IMR-90 (cell line): ENCODE measurements at regions not wholly inside any gene's neighbourhood (a gene's known extent, or its start where the extent isn't known, plus 50 kb on each side); places are given as distances from the start of the nearest gene placed in this dataset.
A peak's percentile ranks its signal among the peaks of the same experiment; 100 is the strongest.

ENCODE experiments used
- ATAC-seq: fragments of 200-7000 bp; cut with Tn5 transposase; 2 replicates; pipeline ENCODE4 v1.9.1; 2020; ENCODE audit warnings: low read depth, mild to moderate bottlenecking, moderate library complexity
- BruUV-seq: library from RNA; stranded (reverse); fragments of 400-500 nt; replicated peaks from 2 replicates; lab custom pipeline; 2021; lab: Mats Ljungman, UMichigan
- CTCF ChIA-PET: fragments of 300-600 bp; formaldehyde crosslinking; extraction: SDS; loops from one replicate; lab custom pipeline; 2021; ENCODE audit warnings: antibody characterized with exemption; lab: Yijun Ruan, JAX
- POLR2A ChIA-PET: fragments of 300-600 bp; sonication (Branson Sonifier 250); formaldehyde crosslinking; loops from one replicate; lab custom pipeline; 2022; ENCODE audit warnings: antibody characterized with exemption; ENCODE audit not compliant: unreplicated experiment; lab: Charles Lee
- DNase-seq: peaks from one replicate; pipeline ENCODE4 v3.0.0; 2013
- H2AFZ ChIP-seq: replicated peaks from 2 replicates; pipeline ENCODE3; 2013; ENCODE audit warnings: low read length, mild to moderate bottlenecking; ENCODE audit not compliant: poor library complexity
- H2AK5ac ChIP-seq: 2 replicates; pipeline ENCODE4 v1.6.1; 2013; ENCODE audit warnings: low read depth, low read length, inconsistent platforms
- H2AK9ac ChIP-seq: replicated peaks from 2 replicates; pipeline ENCODE3; 2013; ENCODE audit warnings: mild to moderate bottlenecking, low read depth, low read length, moderate library complexity; ENCODE audit not compliant: poor library complexity
- H2BK120ac ChIP-seq: 2 replicates; pipeline ENCODE4 v1.6.1; 2013; ENCODE audit warnings: low read depth, low read length, inconsistent platforms
- H2BK15ac ChIP-seq: 3 replicates; pipeline ENCODE4 v1.6.1; 2013; ENCODE audit warnings: low read depth, low read length, inconsistent platforms
- H2BK20ac ChIP-seq: 2 replicates; pipeline ENCODE4 v1.6.1; 2013; ENCODE audit warnings: low read depth, mild to moderate bottlenecking, inconsistent platforms, low read length, moderate library complexity
- H2BK5ac ChIP-seq: 2 replicates; pipeline ENCODE4 v1.6.1; 2013; ENCODE audit warnings: mild to moderate bottlenecking, low read depth, low read length, inconsistent platforms; ENCODE audit not compliant: poor library complexity, severe bottlenecking
- H3K14ac ChIP-seq: replicated peaks from 2 replicates; pipeline ENCODE4 v1.6.1; 2013; ENCODE audit warnings: low read depth, low read length, inconsistent platforms
- H3K18ac ChIP-seq: 2 replicates; pipeline ENCODE4 v1.6.1; 2013; ENCODE audit warnings: low read depth, low read length, control low read depth
- H3K23ac ChIP-seq: 2 replicates; pipeline ENCODE4 v1.6.1; 2013; ENCODE audit warnings: low read depth, low read length, inconsistent platforms
- H3K27ac ChIP-seq: 2 replicates; pipeline ENCODE4 v1.5.1; 2013; ENCODE audit warnings: mild to moderate bottlenecking, control low read depth, low read length; ENCODE audit not compliant: insufficient read depth
- H3K27me3 ChIP-seq: 2 replicates; pipeline ENCODE4 v1.6.1; 2013; ENCODE audit warnings: low read length; ENCODE audit not compliant: control insufficient read depth, insufficient read depth
- H3K36me3 ChIP-seq: 2 replicates; pipeline ENCODE4 v1.6.1; 2013; ENCODE audit warnings: low read length, mixed read lengths; ENCODE audit not compliant: control insufficient read depth, insufficient read depth
- H3K4ac ChIP-seq: 2 replicates; pipeline ENCODE4 v1.6.1; 2013; ENCODE audit warnings: low read depth, low read length, inconsistent platforms
- H3K4me1 ChIP-seq: 2 replicates; pipeline ENCODE4 v1.6.1; 2013; ENCODE audit warnings: low read length, mixed read lengths; ENCODE audit not compliant: control insufficient read depth, insufficient read depth
- H3K4me2 ChIP-seq: 2 replicates; pipeline ENCODE4 v1.6.1; 2013; ENCODE audit warnings: low read depth, mild to moderate bottlenecking, control low read depth, low read length, moderate library complexity
- H3K4me3 ChIP-seq: 2 replicates; pipeline ENCODE4 v1.5.1; 2013; ENCODE audit warnings: low read depth, mild to moderate bottlenecking, control low read depth, low read length, moderate library complexity; ENCODE audit not compliant: insufficient read depth
- H3K56ac ChIP-seq: 2 replicates; pipeline ENCODE4 v1.6.1; 2013; ENCODE audit warnings: low read length, inconsistent platforms; ENCODE audit not compliant: insufficient read depth; ENCODE audit errors: extremely low read depth
- H3K79me1 ChIP-seq, 2 experiments: 2 replicates each; pipeline ENCODE4 v1.6.1; 2013; ENCODE audit warnings: low read length in 2 of 2, inconsistent platforms in 1 of 2, low read depth in 1 of 2
- H3K9ac ChIP-seq: 2 replicates; pipeline ENCODE4 v1.6.1; 2013; ENCODE audit warnings: low read depth, low read length, control low read depth
- H3K9me1 ChIP-seq: 2 replicates; pipeline ENCODE4 v1.6.1; 2013; ENCODE audit warnings: low read length, inconsistent platforms; ENCODE audit not compliant: insufficient read depth
- H3K9me3 ChIP-seq: 2 replicates; pipeline ENCODE4 v1.6.1; 2013; ENCODE audit warnings: low read length; ENCODE audit not compliant: control insufficient read depth, insufficient read depth
- H4K20me1 ChIP-seq: 2 replicates; pipeline ENCODE4 v1.6.1; 2013; ENCODE audit warnings: low read length, inconsistent platforms; ENCODE audit not compliant: insufficient read depth
- H4K5ac ChIP-seq: 2 replicates; pipeline ENCODE4 v1.6.1; 2013; ENCODE audit warnings: mild to moderate bottlenecking, low read depth, low read length, control low read depth
- H4K8ac ChIP-seq, 2 experiments: 2 replicates each; pipeline ENCODE4 v1.6.1; 2013; ENCODE audit warnings: low read depth in 2 of 2, low read length in 2 of 2, control low read depth in 1 of 2, inconsistent platforms in 1 of 2
- H4K91ac ChIP-seq: 2 replicates; pipeline ENCODE4 v1.6.1; 2013; ENCODE audit warnings: low read depth, low read length, inconsistent platforms; ENCODE audit not compliant: insufficient read depth
- BHLHE40 ChIP-seq: fragments of 150-350 bp; IDR thresholded peaks from 2 replicates; pipeline ENCODE4 v1.6.1; 2016; ENCODE audit warnings: mild to moderate bottlenecking, low read depth, low read length
- FOS ChIP-seq: fragments of 150-350 bp; IDR thresholded peaks from 2 replicates; pipeline ENCODE4 v1.6.1; 2016; ENCODE audit warnings: low read depth, low read length
- POLR2A ChIP-seq: IDR thresholded peaks from 2 replicates; pipeline ENCODE4 v1.6.1; 2012; ENCODE audit warnings: mild to moderate bottlenecking, low read depth, low read length
- WGBS, 2 experiments: methylation state at CpG; one replicate each; pipeline versions ENCODE4 v1.1.5 to v1.1.7; 2013; ENCODE audit warnings: missing lambda C conversion rate in 2 of 2; ENCODE audit not compliant: insufficient read length in 1 of 2; ENCODE audit errors: extremely low coverage in 2 of 2; 5-methylcytosine and 5-hydroxymethylcytosine counted together
- dilution Hi-C: fragments of 300-500 bp; cut with HindIII; formaldehyde crosslinking; loops from one replicate; pipeline ENCODE4 v1.14.3; 2018; ENCODE audit warnings: low sequenced_read_pairs; ENCODE audit not compliant: unreplicated experiment
- in situ Hi-C: fragments of 300-500 bp; cut with MboI; formaldehyde crosslinking; loops from 3 replicates; pipeline ENCODE4 v1.14.3; 2019; ENCODE audit warnings: low sequenced_read_pairs, inconsistent platforms, mixed read lengths
- intact Hi-C: fragments of 100-400 bp; cut with micrococcal nuclease; formaldehyde crosslinking; loops from 2 replicates; pipeline ENCODE4 v1.10.0; 2022

DNA sequence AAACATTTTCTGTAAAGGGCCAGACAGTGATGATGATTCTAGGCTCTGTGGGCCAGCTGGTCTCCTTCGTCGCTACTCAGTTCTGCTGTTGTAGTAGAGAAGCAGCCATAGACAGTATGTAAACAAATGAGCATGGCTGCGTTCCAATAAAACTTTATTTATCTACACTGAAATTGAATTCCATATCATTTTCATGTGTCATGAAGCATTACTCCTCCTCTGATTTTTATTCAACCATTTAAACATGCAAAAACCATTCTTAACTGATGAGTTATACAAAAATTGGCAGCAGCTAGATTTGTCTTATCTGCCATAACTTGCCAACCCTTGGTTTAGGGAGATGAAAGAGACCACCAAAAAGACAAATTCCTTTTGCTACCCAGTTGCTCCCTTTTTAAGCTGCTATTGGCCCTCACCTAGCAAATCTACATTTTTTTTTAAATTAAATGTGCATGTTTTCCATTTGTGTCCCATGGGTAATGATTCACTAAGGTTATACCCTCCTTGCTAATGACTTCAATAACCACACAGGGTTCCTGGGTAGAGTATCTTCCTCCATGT is 309.9 kb downstream of the DHX15 start:
- DNase-seq (peak; percentile 86), ATAC-seq (peak; percentile 87)
- H2BK20ac ChIP-seq = peak overlapping the region; percentile 79
- H3K9me3 ChIP-seq = no peaks in the 10 kb centered on the region
- peak overlapping the region; percentile 7 for H2AFZ ChIP-seq
- in situ Hi-C loops (no loop called here), intact Hi-C loops (no loop called here), dilution Hi-C loops (no loop called here)
- no peaks in the 10 kb centered on the region for H3K36me3 ChIP-seq
- no peaks in the 10 kb centered on the region for H3K79me1 ChIP-seq
- ChIA-PET CTCF (no interaction called here), POLR2A (no interaction called here)
- 0 out of 3 replicates have a peak overlapping the region, but pooled peaks have one; percentile 62 for H2BK15ac ChIP-seq
- no CpG with 5 or more reads among the region's 3 CpGs for WGBS, 2 experiments
- BruUV-seq = no TSS peak
- H2BK5ac ChIP-seq = peak overlapping the region; percentile 76
- no peaks in the 10 kb centered on the region for H4K20me1 ChIP-seq
- H3K18ac ChIP-seq = peak overlapping the region; percentile 89
- H4K91ac ChIP-seq = peak overlapping the region; percentile 65
- no peaks in the 10 kb centered on the region for H3K27me3 ChIP-seq
- no peak overlapping the region for H3K56ac ChIP-seq
- no peak overlapping the region for H3K4me2 ChIP-seq
- no peak overlapping the region for H3K9ac ChIP-seq
- peak overlapping the region; percentile 85; the same call in 1 of the 2 replicates for H3K27ac ChIP-seq
- no peak overlapping the region for H4K5ac ChIP-seq
- H3K9me1 ChIP-seq = no peaks in the 10 kb centered on the region
- TF ChIP-seq POLR2A (no peak), FOS (no peak), BHLHE40 (no peak)
- peaks cover 2% of the 10 kb centered on the region for H3K4me1 ChIP-seq
- H3K14ac ChIP-seq = no peak overlapping the region
- peak overlapping the region; percentile 49 to 65 for H4K8ac ChIP-seq
- no peak overlapping the region for H3K23ac ChIP-seq
- peak overlapping the region; percentile 78 for H2BK120ac ChIP-seq
- H2AK5ac ChIP-seq = no peak overlapping the region
- H3K4me3 ChIP-seq = no peak overlapping the region
- H2AK9ac ChIP-seq = no peak overlapping the region
- H3K4ac ChIP-seq = no peak overlapping the region
